SU-DHL-6 (cell line): ENCODE measurements at regions not wholly inside any gene's neighbourhood (a gene's known extent, or its start where the extent isn't known, plus 50 kb on each side); places are given as distances from the start of the nearest gene placed in this dataset.

Experiments used
- EZH2phosphoT487 ChIP-seq: fragments of 200-600 bp; sonication (generic), shearing (Covaris generic); conservative IDR thresholded peaks from 2 replicates; pipeline ENCODE4 v1.6.1; 2018; ENCODE audit warnings: mild to moderate bottlenecking, antibody characterized with exemption, low read length, moderate library complexity, mixed read lengths
- TF ChIP-seq, protein P1 (sequence below): fragments of 200-600 bp; sonication (generic); IDR thresholded peaks from one replicate; pipeline ENCODE4 v1.5.1; 2017; ENCODE audit warnings: antibody characterized with exemption, mild to moderate bottlenecking, low read length, moderate library complexity; ENCODE audit not compliant: insufficient read depth, poor library complexity, severe bottlenecking

- TF ChIP-seq, protein P1, sequence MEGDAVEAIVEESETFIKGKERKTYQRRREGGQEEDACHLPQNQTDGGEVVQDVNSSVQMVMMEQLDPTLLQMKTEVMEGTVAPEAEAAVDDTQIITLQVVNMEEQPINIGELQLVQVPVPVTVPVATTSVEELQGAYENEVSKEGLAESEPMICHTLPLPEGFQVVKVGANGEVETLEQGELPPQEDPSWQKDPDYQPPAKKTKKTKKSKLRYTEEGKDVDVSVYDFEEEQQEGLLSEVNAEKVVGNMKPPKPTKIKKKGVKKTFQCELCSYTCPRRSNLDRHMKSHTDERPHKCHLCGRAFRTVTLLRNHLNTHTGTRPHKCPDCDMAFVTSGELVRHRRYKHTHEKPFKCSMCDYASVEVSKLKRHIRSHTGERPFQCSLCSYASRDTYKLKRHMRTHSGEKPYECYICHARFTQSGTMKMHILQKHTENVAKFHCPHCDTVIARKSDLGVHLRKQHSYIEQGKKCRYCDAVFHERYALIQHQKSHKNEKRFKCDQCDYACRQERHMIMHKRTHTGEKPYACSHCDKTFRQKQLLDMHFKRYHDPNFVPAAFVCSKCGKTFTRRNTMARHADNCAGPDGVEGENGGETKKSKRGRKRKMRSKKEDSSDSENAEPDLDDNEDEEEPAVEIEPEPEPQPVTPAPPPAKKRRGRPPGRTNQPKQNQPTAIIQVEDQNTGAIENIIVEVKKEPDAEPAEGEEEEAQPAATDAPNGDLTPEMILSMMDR, result no peak
- no peak for TF ChIP-seq EZH2phosphoT487
Measured at GRCh38 chr20:24060851-24061590, 72.4 kb upstream of the GGTLC1 start.
